CD14-positive monocyte (primary cell): ENCODE measurements at regions not wholly inside any gene's neighbourhood (a gene's known extent, or its start where the extent isn't known, plus 50 kb on each side); places are given as distances from the start of the nearest gene placed in this dataset.

Experiments used
- DNase-seq, 3 donors: peaks; one replicate each; pipeline ENCODE4 v3.0.0-alpha.2; 2011 to 2022
- H2AFZ ChIP-seq: 2 replicates; pipeline ENCODE4 v1.6.0; 2012; ENCODE audit warnings: mild to moderate bottlenecking, low read depth, low read length, inconsistent platforms; ENCODE audit not compliant: insufficient read depth, poor library complexity, severe bottlenecking
- H3K27ac ChIP-seq, 2 donors: 1 replicate in 1 of 2; 2 replicates in 1 of 2; pipeline ENCODE4 v1.5.1; 2012 to 2013; ENCODE audit warnings: low read length in 2 of 2, control low read depth in 1 of 2, inconsistent platforms in 1 of 2, low read depth in 1 of 2, mild to moderate bottlenecking in 1 of 2
- H3K27me3 ChIP-seq, 2 donors: one replicate each; pipeline versions ENCODE4 v1.6.0 to v1.6.1; 2011 to 2013; ENCODE audit warnings: low read length in 2 of 2; ENCODE audit not compliant: control insufficient read depth in 2 of 2, insufficient read depth in 2 of 2
- H3K36me3 ChIP-seq, 2 donors: replicated peaks in 1 of 2; 1 replicate in 1 of 2; 2 replicates in 1 of 2; pipeline versions ENCODE4 v1.5.1 to v1.6.1; 2012 to 2013; ENCODE audit warnings: low read length in 2 of 2, control low read depth in 1 of 2, inconsistent platforms in 1 of 2, mild to moderate bottlenecking in 1 of 2; ENCODE audit not compliant: insufficient read depth in 2 of 2, control insufficient read depth in 1 of 2
- H3K4me1 ChIP-seq, 2 donors: 1 replicate in 1 of 2; 2 replicates in 1 of 2; pipeline versions ENCODE4 v1.5.1 to v1.6.1; 2012 to 2013; ENCODE audit warnings: low read length in 2 of 2, control low read depth in 1 of 2, inconsistent platforms in 1 of 2, mild to moderate bottlenecking in 1 of 2, moderate library complexity in 1 of 2; ENCODE audit not compliant: insufficient read depth in 2 of 2, control insufficient read depth in 1 of 2
- H3K4me2 ChIP-seq: replicated peaks from 2 replicates; pipeline ENCODE3; 2012; ENCODE audit warnings: low read length, moderate library complexity, mild to moderate bottlenecking; ENCODE audit not compliant: poor library complexity, severe bottlenecking; ENCODE audit errors: extremely low read depth
- H3K4me3 ChIP-seq, 3 experiments: fragments of 200-600 bp in 1 of 3; sonication (generic) in 1 of 3; replicated peaks in 1 of 3; 1 replicate in 2 of 3; 2 replicates in 1 of 3; pipeline ENCODE4 v1.5.1; 2011 to 2013; ENCODE audit warnings: low read length in 3 of 3, mild to moderate bottlenecking in 3 of 3, control low read depth in 2 of 3, low read depth in 2 of 3, inconsistent platforms in 1 of 3, moderate library complexity in 1 of 3
- H3K79me2 ChIP-seq: 2 replicates; pipeline ENCODE4 v1.6.0; 2012; ENCODE audit warnings: mild to moderate bottlenecking, control low read depth, inconsistent platforms, low read length, moderate library complexity; ENCODE audit not compliant: insufficient read depth
- H3K9ac ChIP-seq: 2 replicates; pipeline ENCODE4 v1.6.0; 2017; ENCODE audit warnings: low read length, mild to moderate bottlenecking; ENCODE audit not compliant: insufficient read depth, poor library complexity, severe bottlenecking
- H3K9me3 ChIP-seq, 2 donors: replicated peaks in 1 of 2; 1 replicate in 1 of 2; 2 replicates in 1 of 2; pipeline versions ENCODE4 v1.5.1 to v1.6.1; 2012 to 2013; ENCODE audit warnings: low read length in 2 of 2, control low read depth in 1 of 2; ENCODE audit not compliant: control insufficient read depth in 1 of 2, insufficient read depth in 1 of 2
- H4K20me1 ChIP-seq: 2 replicates; pipeline ENCODE4 v1.6.0; 2012; ENCODE audit warnings: mild to moderate bottlenecking, low read length, control low read depth, moderate library complexity; ENCODE audit not compliant: insufficient read depth
- H3K27ac Mint-ChIP-seq, 7 donors: one replicate each; pipeline ENCODE4 v1.8.0; 2020; ENCODE audit warnings: mild to moderate bottlenecking in 7 of 7, mixed read lengths in 7 of 7, moderate library complexity in 6 of 7, inconsistent platforms in 2 of 7
- H3K27me3 Mint-ChIP-seq, 3 donors: one replicate each; pipeline ENCODE4 v1.8.0; 2021 to 2022; ENCODE audit warnings: low read depth in 3 of 3, mild to moderate bottlenecking in 3 of 3, mixed read lengths in 3 of 3, moderate library complexity in 3 of 3, inconsistent platforms in 1 of 3
- H3K36me3 Mint-ChIP-seq, 2 donors: one replicate each; pipeline ENCODE4 v1.8.0; 2020; ENCODE audit warnings: mixed read lengths in 2 of 2, inconsistent platforms in 1 of 2, mild to moderate bottlenecking in 1 of 2
- H3K4me1 Mint-ChIP-seq: one replicate; pipeline ENCODE4 v1.8.0; 2020; ENCODE audit warnings: mild to moderate bottlenecking, mixed read lengths
- H3K4me3 Mint-ChIP-seq, 2 donors: one replicate each; pipeline ENCODE4 v1.8.0; 2020; ENCODE audit warnings: mild to moderate bottlenecking in 2 of 2, mixed read lengths in 2 of 2, moderate library complexity in 1 of 2
- H3K9me3 Mint-ChIP-seq, 7 donors: one replicate each; pipeline ENCODE4 v1.8.0; 2020 to 2022; ENCODE audit warnings: mixed read lengths in 7 of 7, mild to moderate bottlenecking in 6 of 7, moderate library complexity in 6 of 7, inconsistent platforms in 2 of 7
- CTCF ChIP-seq: fragments of 200-600 bp; IDR thresholded peaks from one replicate; pipeline ENCODE4 v1.8.0; 2022; ENCODE audit warnings: antibody characterized with exemption, mild to moderate bottlenecking
- WGBS: methylation state at CpG from one replicate; pipeline ENCODE4 v1.1.5; 2013; ENCODE audit warnings: missing lambda C conversion rate; ENCODE audit not compliant: insufficient coverage; 5-methylcytosine and 5-hydroxymethylcytosine counted together
- intact Hi-C, 2 donors: fragments of 100-400 bp; cut with micrococcal nuclease; formaldehyde crosslinking; loops; one replicate each; pipeline versions ENCODE4 v1.15.0 to v1.15.1; 2023

DNA sequence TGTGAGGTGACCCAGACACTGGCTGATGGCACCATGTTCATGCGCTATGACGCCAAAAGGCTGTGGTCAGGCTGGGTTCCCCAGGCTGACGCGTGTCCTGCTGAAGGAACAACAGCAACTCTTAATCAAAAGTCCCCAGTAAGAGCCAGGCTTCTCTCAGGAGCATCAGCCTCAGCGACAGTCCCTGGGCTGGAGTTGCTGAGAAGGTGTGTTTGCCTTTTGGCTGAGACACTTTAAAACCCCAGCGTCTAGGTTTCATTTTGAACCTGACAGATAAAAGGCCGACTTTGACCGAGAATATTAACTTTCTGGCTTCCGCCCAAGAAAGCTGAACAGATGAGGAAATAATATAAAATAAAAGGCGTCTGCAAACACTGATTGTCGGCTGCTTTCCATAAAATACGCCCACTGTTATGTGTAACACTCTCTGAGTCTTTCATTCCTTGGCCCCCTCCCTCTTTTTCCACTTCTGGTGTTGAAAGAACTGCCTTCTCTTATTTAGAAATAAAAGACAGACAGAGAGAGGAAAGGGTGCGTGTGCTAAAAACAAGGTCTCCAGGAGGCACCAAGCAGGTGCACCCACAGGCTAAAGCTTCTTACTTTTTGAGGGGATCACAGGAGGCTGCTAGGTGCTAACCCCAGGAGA is 373.6 kb downstream of the MID1IP1 start:
- Histone ChIP-seq H3K9ac (peak overlapping the region; percentile 5), H3K36me3 (no peaks in the 10 kb centered on the region), H3K27ac (no peak overlapping the region), H3K4me3 (peak overlapping the region in 2 of 3 experiments; percentile 2 to 35), H4K20me1 (no peaks in the 10 kb centered on the region), H3K9me3 (no peaks in the 10 kb centered on the region), H2AFZ (peak overlapping the region; percentile 37), H3K4me2 (peak overlapping the region; percentile 19), H3K79me2 (no peaks in the 10 kb centered on the region), H3K27me3 (no peaks in the 10 kb centered on the region), H3K4me1 (peaks cover 5 to 11% of the 10 kb centered on the region in 2 donors)
- no peak for TF ChIP-seq CTCF
- Mint-ChIP-seq H3K27ac (peak overlapping the region in 5 of 7 donors; percentile 9 to 85 (median 69)), H3K4me1 (peaks cover 13% of the 10 kb centered on the region), H3K4me3 (peak overlapping the region in 1 of 2 donors; percentile 76), H3K9me3 (peaks cover 0 to 3% (median 0%) of the 10 kb centered on the region in 7 donors), H3K27me3 (peaks cover 0 to 4% (median 1%) of the 10 kb centered on the region in 3 donors), H3K36me3 (no peaks in the 10 kb centered on the region)
- intact Hi-C loops = no loop called here
- DNase-seq = peak; percentile 23 to 74 (median 28)
- no CpG with 5 or more reads among the region's 13 CpGs for WGBS

GRCh38 chrX:39175418-39176057 is 374.3 kb downstream of the MID1IP1 start:
- peak overlapping the region in 3 of 7 donors; percentile 9 to 66 (median 42) for H3K27ac Mint-ChIP-seq
- H3K4me3 Mint-ChIP-seq = no peak overlapping the region
- no peak for TF ChIP-seq CTCF
- H3K27ac ChIP-seq = no peak overlapping the region
- no peak for DNase-seq
- peak overlapping the region; percentile 19 for H3K4me2 ChIP-seq
- H3K9me3 Mint-ChIP-seq = peaks cover 0 to 3% (median 0%) of the 10 kb centered on the region in 7 donors
- no peak overlapping the region for H3K9ac ChIP-seq
- H2AFZ ChIP-seq = no peak overlapping the region
- H3K79me2 ChIP-seq = no peaks in the 10 kb centered on the region
- no CpG with 5 or more reads among the region's 6 CpGs for WGBS
- H3K36me3 Mint-ChIP-seq = no peaks in the 10 kb centered on the region
- no peak overlapping the region for H3K4me3 ChIP-seq
- peaks cover 0 to 4% (median 1%) of the 10 kb centered on the region in 3 donors for H3K27me3 Mint-ChIP-seq
- no peaks in the 10 kb centered on the region for H3K27me3 ChIP-seq
- no peaks in the 10 kb centered on the region for H3K9me3 ChIP-seq
- intact Hi-C loops = no loop called here
- H3K4me1 Mint-ChIP-seq = peaks cover 13% of the 10 kb centered on the region
- H3K4me1 ChIP-seq = peaks cover 5 to 9% of the 10 kb centered on the region in 2 donors
- H3K36me3 ChIP-seq = no peaks in the 10 kb centered on the region
- no peaks in the 10 kb centered on the region for H4K20me1 ChIP-seq
